ENCODE measurements at regions not wholly inside any gene's neighbourhood (a gene's known extent, or its start where the extent isn't known, plus 50 kb on each side); places are given as distances from the start of the nearest gene placed in this dataset.

- no peak for DNase-seq (ENCODE audit: low read depth in 4 of 4, low spot score in 3 of 4)
Measured at GRCh38 chr14:82270286-82270685, 736.6 kb upstream of the SEL1L start.

GRCh38 chr14:82298811-82299210 lies 765.2 kb upstream of the SEL1L start:
- no peak for DNase-seq (ENCODE audit: low read depth in 4 of 4, low spot score in 3 of 4)

GRCh38 chr14:82309199-82309598 lies 775.5 kb upstream of the SEL1L start:
- DNase-seq (ENCODE audit: low read depth in 4 of 4, low spot score in 3 of 4): no peak

GRCh38 chr14:82313889-82314288 lies 780.2 kb upstream of the SEL1L start:
- peak in 3 of 4 donors; percentile 4 to 21 (median 10) for DNase-seq (ENCODE audit: low read depth in 4 of 4, low spot score in 3 of 4)

- no peak for DNase-seq (ENCODE audit: low read depth in 4 of 4, low spot score in 3 of 4)
Measured at GRCh38 chr14:82328442-82328841, 794.8 kb upstream of the SEL1L start.

GRCh38 chr14:82341261-82341810 lies 807.7 kb upstream of the SEL1L start:
- DNase-seq (ENCODE audit: low read depth in 4 of 4, low spot score in 3 of 4): peak in 2 of 4 donors; percentile 5 to 12

- DNase-seq (ENCODE audit: low read depth in 4 of 4, low spot score in 3 of 4): no peak
Measured at GRCh38 chr14:82342596-82342995, 808.9 kb upstream of the SEL1L start.

- DNase-seq (ENCODE audit: low read depth in 4 of 4, low spot score in 3 of 4): no peak
Measured at GRCh38 chr14:82345184-82345583, 811.5 kb upstream of the SEL1L start.

- no peak for DNase-seq (ENCODE audit: low read depth in 4 of 4, low spot score in 3 of 4)
Measured at GRCh38 chr14:82354126-82354525, 820.5 kb upstream of the SEL1L start.

GRCh38 chr14:82359201-82359600 lies 825.5 kb upstream of the SEL1L start:
- DNase-seq (ENCODE audit: low read depth in 4 of 4, low spot score in 3 of 4): no peak

- no peak for DNase-seq (ENCODE audit: low read depth in 4 of 4, low spot score in 3 of 4)
Measured at GRCh38 chr14:82362452-82362851, 828.8 kb upstream of the SEL1L start.

- DNase-seq (ENCODE audit: low read depth in 4 of 4, low spot score in 3 of 4): no peak
Measured at GRCh38 chr14:82365471-82365870, 831.8 kb upstream of the SEL1L start.

- DNase-seq (ENCODE audit: low read depth in 4 of 4, low spot score in 3 of 4): no peak
Measured at GRCh38 chr14:82366803-82367202, 833.1 kb upstream of the SEL1L start.

GRCh38 chr14:82379291-82379690 lies 845.6 kb upstream of the SEL1L start:
- no peak for DNase-seq (ENCODE audit: low read depth in 4 of 4, low spot score in 3 of 4)

- no peak for DNase-seq (ENCODE audit: low read depth in 4 of 4, low spot score in 3 of 4)
Measured at GRCh38 chr14:82385048-82385447, 851.4 kb upstream of the SEL1L start.

- no peak for DNase-seq (ENCODE audit: low read depth in 4 of 4, low spot score in 3 of 4)
Measured at GRCh38 chr14:82387699-82388098, 854.0 kb upstream of the SEL1L start.

- DNase-seq (ENCODE audit: low read depth in 4 of 4, low spot score in 3 of 4): no peak
Measured at GRCh38 chr14:82388488-82388887, 854.8 kb upstream of the SEL1L start.

GRCh38 chr14:82390586-82390985 lies 856.9 kb upstream of the SEL1L start:
- DNase-seq (ENCODE audit: low read depth in 4 of 4, low spot score in 3 of 4): no peak

- no peak for DNase-seq (ENCODE audit: low read depth in 4 of 4, low spot score in 3 of 4)
Measured at GRCh38 chr14:82394916-82395315, 861.3 kb upstream of the SEL1L start.

GRCh38 chr14:82398256-82398655 lies 864.6 kb upstream of the SEL1L start:
- no peak for DNase-seq (ENCODE audit: low read depth in 4 of 4, low spot score in 3 of 4)

- no peak for DNase-seq (ENCODE audit: low read depth in 4 of 4, low spot score in 3 of 4)
Measured at GRCh38 chr14:82403987-82404386, 870.3 kb upstream of the SEL1L start.

- DNase-seq (ENCODE audit: low read depth in 4 of 4, low spot score in 3 of 4): no peak
Measured at GRCh38 chr14:82410064-82410463, 876.4 kb upstream of the SEL1L start.

- no peak for DNase-seq (ENCODE audit: low read depth in 4 of 4, low spot score in 3 of 4)
Measured at GRCh38 chr14:82411298-82411697, 877.6 kb upstream of the SEL1L start.
